ENCODE measurements at regions not wholly inside any gene's neighbourhood (a gene's known extent, or its start where the extent isn't known, plus 50 kb on each side); places are given as distances from the start of the nearest gene placed in this dataset.

DNA sequence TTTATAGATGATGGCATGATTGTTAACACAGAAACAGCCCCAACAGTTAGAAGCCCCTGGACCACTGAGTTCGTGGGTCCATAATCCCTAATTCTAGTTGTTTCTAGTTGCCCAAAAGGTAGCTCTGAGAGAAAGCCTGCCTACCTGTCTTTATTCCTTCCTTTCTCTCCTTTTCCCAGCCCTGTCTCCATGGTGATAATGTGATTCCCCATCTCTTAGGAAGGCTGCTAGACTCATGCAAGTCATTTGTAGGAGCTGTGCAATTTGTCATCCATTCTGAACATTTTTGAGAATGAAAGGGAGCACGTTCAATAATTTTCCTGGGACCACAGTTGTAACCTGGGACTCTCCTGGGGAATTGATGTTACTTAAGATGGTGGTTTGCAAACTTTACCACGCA is 183.4 kb downstream of the EMX2 start:
- ChIA-PET CTCF (no interaction called here), POLR2A (no interaction called here)
- Histone ChIP-seq H3K9me3 (ENCODE audit: control insufficient read depth, insufficient read depth, low read length) (no peaks in the 10 kb centered on the region; the same call in 1 of the 2 replicates), H3K4me3 (ENCODE audit: low read depth, low read length) (no peak overlapping the region), H3K27me3 (ENCODE audit: control insufficient read depth, insufficient read depth, low read length) (no peaks in the 10 kb centered on the region), H3K27ac (ENCODE audit: low read depth, low read length) (no peak overlapping the region)
- no peak for DNase-seq (ENCODE audit: low read depth, low spot score)
- TF ChIP-seq, protein P1, sequence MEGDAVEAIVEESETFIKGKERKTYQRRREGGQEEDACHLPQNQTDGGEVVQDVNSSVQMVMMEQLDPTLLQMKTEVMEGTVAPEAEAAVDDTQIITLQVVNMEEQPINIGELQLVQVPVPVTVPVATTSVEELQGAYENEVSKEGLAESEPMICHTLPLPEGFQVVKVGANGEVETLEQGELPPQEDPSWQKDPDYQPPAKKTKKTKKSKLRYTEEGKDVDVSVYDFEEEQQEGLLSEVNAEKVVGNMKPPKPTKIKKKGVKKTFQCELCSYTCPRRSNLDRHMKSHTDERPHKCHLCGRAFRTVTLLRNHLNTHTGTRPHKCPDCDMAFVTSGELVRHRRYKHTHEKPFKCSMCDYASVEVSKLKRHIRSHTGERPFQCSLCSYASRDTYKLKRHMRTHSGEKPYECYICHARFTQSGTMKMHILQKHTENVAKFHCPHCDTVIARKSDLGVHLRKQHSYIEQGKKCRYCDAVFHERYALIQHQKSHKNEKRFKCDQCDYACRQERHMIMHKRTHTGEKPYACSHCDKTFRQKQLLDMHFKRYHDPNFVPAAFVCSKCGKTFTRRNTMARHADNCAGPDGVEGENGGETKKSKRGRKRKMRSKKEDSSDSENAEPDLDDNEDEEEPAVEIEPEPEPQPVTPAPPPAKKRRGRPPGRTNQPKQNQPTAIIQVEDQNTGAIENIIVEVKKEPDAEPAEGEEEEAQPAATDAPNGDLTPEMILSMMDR (IDR thresholded peaks at IDR 0.05; ENCODE audit: low read depth, low read length) = no peak

DNA sequence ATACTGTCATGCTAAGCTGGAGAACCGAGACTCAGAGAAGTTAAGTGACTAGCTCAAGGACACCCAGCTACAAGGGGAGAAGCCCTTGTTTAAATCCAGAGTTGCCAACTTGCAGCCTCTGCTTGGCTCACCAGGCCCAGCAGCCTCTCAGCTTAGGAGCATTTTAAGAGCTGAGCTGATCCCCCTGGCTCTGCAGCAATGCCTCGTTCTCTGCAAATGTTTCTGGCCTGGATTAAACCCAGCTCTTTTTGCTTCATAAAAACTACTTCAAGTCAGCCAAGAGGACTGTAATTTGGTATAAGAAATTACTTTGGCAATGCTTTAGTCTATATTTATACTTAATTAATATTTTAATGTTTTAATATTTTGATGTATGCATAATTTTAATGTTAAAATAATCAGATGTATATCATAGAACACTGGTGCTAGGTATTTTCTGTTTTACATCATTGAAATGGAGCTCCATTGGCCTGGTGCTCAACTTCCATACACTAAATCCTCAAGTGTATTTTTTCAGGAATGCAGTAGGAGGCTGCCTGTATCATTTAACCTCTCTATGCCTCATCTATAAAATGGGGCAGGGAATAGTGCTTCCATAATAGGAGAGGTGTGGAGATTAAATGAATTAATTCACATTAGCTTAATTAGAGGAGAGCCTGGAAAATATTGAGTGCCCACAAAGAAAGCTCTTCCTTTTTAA is 184.2 kb downstream of the EMX2 start:
- TF ChIP-seq, protein P1 (IDR thresholded peaks at IDR 0.05; ENCODE audit: low read depth, low read length) = no peak
- CTCF ChIA-PET = no interaction called here
- H3K9me3 ChIP-seq (ENCODE audit: control insufficient read depth, insufficient read depth, low read length) = no peaks in the 10 kb centered on the region; the same call in 1 of the 2 replicates
- no peak overlapping the region for H3K27ac ChIP-seq (ENCODE audit: low read depth, low read length)
- DNase-seq (ENCODE audit: low read depth, low spot score) = no peak
- POLR2A ChIA-PET = no interaction called here
- no peak overlapping the region for H3K4me3 ChIP-seq (ENCODE audit: low read depth, low read length)
- H3K27me3 ChIP-seq (ENCODE audit: control insufficient read depth, insufficient read depth, low read length) = no peaks in the 10 kb centered on the region

- ChIA-PET POLR2A (no interaction called here), CTCF (no interaction called here)
- no peak for DNase-seq (ENCODE audit: low read depth, low spot score)
- no peaks in the 10 kb centered on the region; the same call in 1 of the 2 replicates for H3K9me3 ChIP-seq (ENCODE audit: control insufficient read depth, insufficient read depth, low read length)
- no peaks in the 10 kb centered on the region for H3K27me3 ChIP-seq (ENCODE audit: control insufficient read depth, insufficient read depth, low read length)
- TF ChIP-seq, protein P1 (IDR thresholded peaks at IDR 0.05; ENCODE audit: low read depth, low read length) = no peak
- no peak overlapping the region for H3K27ac ChIP-seq (ENCODE audit: low read depth, low read length)
- H3K4me3 ChIP-seq (ENCODE audit: low read depth, low read length) = no peak overlapping the region
These were observed 184.9 kb downstream of the EMX2 start for GRCh38 chr10:117727421-117727820.

- TF ChIP-seq, protein P1 (IDR thresholded peaks at IDR 0.05; ENCODE audit: low read depth, low read length) = no peak
- ChIA-PET POLR2A (no interaction called here), CTCF (no interaction called here)
- DNase-seq (ENCODE audit: low read depth, low spot score) = no peak
- no peak overlapping the region for H3K27ac ChIP-seq (ENCODE audit: low read depth, low read length)
- no peaks in the 10 kb centered on the region for H3K27me3 ChIP-seq (ENCODE audit: control insufficient read depth, insufficient read depth, low read length)
- H3K9me3 ChIP-seq (ENCODE audit: control insufficient read depth, insufficient read depth, low read length) = no peaks in the 10 kb centered on the region; the same call in 1 of the 2 replicates
- H3K4me3 ChIP-seq (ENCODE audit: low read depth, low read length) = no peak overlapping the region
These were observed 185.5 kb downstream of the EMX2 start for GRCh38 chr10:117728087-117728486.

GRCh38 chr10:117729156-117729555 is 186.6 kb downstream of the EMX2 start:
- Histone ChIP-seq H3K27ac (ENCODE audit: low read depth, low read length) (no peak overlapping the region), H3K4me3 (ENCODE audit: low read depth, low read length) (no peak overlapping the region), H3K9me3 (ENCODE audit: control insufficient read depth, insufficient read depth, low read length) (no peaks in the 10 kb centered on the region; the same call in 1 of the 2 replicates), H3K27me3 (ENCODE audit: control insufficient read depth, insufficient read depth, low read length) (no peaks in the 10 kb centered on the region)
- TF ChIP-seq, protein P1 (IDR thresholded peaks at IDR 0.05; ENCODE audit: low read depth, low read length) = no peak
- ChIA-PET CTCF (no interaction called here), POLR2A (no interaction called here)
- DNase-seq (ENCODE audit: low read depth, low spot score) = no peak

Measured in AG04450 (cell line).